ENCODE measurements at regions not wholly inside any gene's neighbourhood (a gene's known extent, or its start where the extent isn't known, plus 50 kb on each side); places are given as distances from the start of the nearest gene placed in this dataset.

DNA sequence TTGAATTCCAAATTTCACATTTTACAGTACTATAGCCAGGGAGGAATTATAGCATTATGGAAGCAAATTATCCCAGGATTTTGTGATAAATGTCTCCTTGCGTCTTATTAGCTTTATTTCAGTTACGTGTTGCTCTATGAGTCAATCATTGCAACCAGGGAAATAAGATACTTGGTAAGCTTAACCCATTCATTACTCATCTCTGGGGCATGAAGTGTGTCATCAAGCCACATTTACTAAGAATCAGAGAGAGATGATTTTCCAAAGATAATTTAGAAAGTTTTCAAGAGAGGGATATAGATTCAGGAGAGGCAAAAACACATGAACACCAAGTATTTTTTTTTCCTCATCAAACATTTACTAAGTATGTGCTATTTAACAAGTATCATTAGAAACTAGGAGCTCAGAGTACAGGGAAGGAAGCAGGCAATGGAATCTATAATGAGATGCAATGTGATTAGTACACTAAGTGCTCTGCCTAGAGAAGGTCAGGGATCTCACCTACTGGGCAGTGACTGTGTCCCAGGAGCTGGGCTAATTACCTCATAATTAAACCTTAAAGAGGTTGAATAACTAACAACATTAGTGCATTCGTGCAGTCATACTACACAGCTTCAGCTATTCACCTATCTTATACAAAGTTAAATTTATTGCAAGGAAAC, 217.8 kb upstream of the NXPH2 start:
- TF ChIP-seq, protein P1, sequence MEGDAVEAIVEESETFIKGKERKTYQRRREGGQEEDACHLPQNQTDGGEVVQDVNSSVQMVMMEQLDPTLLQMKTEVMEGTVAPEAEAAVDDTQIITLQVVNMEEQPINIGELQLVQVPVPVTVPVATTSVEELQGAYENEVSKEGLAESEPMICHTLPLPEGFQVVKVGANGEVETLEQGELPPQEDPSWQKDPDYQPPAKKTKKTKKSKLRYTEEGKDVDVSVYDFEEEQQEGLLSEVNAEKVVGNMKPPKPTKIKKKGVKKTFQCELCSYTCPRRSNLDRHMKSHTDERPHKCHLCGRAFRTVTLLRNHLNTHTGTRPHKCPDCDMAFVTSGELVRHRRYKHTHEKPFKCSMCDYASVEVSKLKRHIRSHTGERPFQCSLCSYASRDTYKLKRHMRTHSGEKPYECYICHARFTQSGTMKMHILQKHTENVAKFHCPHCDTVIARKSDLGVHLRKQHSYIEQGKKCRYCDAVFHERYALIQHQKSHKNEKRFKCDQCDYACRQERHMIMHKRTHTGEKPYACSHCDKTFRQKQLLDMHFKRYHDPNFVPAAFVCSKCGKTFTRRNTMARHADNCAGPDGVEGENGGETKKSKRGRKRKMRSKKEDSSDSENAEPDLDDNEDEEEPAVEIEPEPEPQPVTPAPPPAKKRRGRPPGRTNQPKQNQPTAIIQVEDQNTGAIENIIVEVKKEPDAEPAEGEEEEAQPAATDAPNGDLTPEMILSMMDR (conservative IDR thresholded peaks at IDR 0.05), result no peak
- H3K36me3 Mint-ChIP-seq, result no peaks in the 10 kb centered on the region
- H3K4me3 Mint-ChIP-seq, result no peak overlapping the region
- DNase-seq (ENCODE audit: extremely low spot score, unreplicated experiment), result no peak
- H3K27ac Mint-ChIP-seq, result no peak overlapping the region
- H3K9me3 Mint-ChIP-seq, result no peaks in the 10 kb centered on the region
- H3K4me1 Mint-ChIP-seq (ENCODE audit: unreplicated experiment), result no peaks in the 10 kb centered on the region
- H3K27me3 Mint-ChIP-seq, result peaks cover 4% of the 10 kb centered on the region

DNA sequence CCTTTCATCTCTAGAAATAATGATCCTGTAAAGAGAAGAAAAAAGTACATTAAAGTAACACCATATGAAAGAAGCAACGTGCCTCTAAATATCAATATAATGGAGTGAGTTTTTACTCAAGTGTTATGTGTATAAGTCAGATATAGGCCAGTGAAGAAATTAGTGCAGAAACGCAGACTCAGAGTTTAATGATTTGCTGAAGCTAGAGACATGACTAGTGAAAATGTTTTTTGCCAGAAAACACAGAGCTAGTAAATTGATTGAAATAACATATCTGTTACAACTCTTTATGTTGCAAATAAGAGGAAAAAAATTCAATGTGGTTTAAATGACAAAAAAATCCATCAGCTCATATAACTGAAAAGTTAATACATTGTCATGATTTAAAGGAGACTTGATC, 217.2 kb upstream of the NXPH2 start:
- no peak overlapping the region for H3K27ac Mint-ChIP-seq
- H3K4me3 Mint-ChIP-seq, result no peak overlapping the region
- TF ChIP-seq, protein P1 (conservative IDR thresholded peaks at IDR 0.05), result no peak
- no peak for DNase-seq (ENCODE audit: extremely low spot score, unreplicated experiment)
- H3K4me1 Mint-ChIP-seq (ENCODE audit: unreplicated experiment), result no peaks in the 10 kb centered on the region
- H3K36me3 Mint-ChIP-seq, result no peaks in the 10 kb centered on the region
- H3K9me3 Mint-ChIP-seq, result peaks cover 1% of the 10 kb centered on the region
- H3K27me3 Mint-ChIP-seq, result peaks cover 4% of the 10 kb centered on the region

DNA sequence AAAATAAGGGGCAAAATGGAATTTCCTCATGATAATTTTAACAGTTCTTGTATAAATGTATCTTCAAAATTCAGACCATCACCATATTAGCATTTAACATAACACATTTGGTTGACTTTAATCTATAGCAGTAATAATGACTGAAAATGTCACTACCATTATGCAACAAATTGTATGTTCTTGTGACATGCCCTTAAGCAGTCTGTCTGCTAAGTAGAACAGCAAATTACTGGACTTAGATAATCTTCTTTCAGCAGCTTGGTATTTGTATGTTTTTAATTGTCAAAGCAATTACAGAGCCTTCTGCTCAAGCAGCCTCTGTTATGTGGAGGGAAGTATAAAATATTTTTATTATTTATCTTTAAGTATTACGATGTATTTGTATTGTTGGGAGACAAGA, 214.3 kb upstream of the NXPH2 start:
- H3K36me3 Mint-ChIP-seq, result no peaks in the 10 kb centered on the region
- H3K4me3 Mint-ChIP-seq, result no peak overlapping the region
- peaks cover 4% of the 10 kb centered on the region for H3K27me3 Mint-ChIP-seq
- peaks cover 4% of the 10 kb centered on the region for H3K9me3 Mint-ChIP-seq
- no peak overlapping the region for H3K27ac Mint-ChIP-seq
- no peak for DNase-seq (ENCODE audit: extremely low spot score, unreplicated experiment)
- TF ChIP-seq, protein P1 (conservative IDR thresholded peaks at IDR 0.05), result no peak
- H3K4me1 Mint-ChIP-seq (ENCODE audit: unreplicated experiment), result no peaks in the 10 kb centered on the region

DNA sequence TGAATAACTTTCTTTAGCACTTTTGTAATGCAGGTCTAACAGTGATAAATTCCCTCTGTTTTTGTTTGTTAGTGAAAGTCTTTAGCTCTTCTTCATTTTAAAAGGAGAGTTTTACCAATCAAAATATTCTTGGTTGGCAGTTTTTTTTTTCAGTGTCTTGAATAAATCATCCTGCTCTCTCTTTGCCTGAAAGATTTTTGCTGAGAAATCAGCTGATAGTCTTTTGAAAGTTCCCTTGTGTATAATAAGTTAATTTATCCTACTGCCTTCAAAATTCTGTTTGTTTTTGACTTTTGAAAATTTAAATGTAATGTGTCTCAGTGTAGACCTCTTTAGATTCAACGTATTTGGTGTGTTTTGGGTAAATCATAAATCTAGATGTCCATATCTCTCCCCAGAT, 205.7 kb upstream of the NXPH2 start:
- Mint-ChIP-seq H3K4me1 (ENCODE audit: unreplicated experiment) (no peaks in the 10 kb centered on the region), H3K27ac (no peak overlapping the region), H3K36me3 (no peaks in the 10 kb centered on the region), H3K9me3 (peaks cover 7% of the 10 kb centered on the region), H3K4me3 (no peak overlapping the region), H3K27me3 (no peaks in the 10 kb centered on the region)
- TF ChIP-seq, protein P1 (conservative IDR thresholded peaks at IDR 0.05), result no peak
- DNase-seq (ENCODE audit: extremely low spot score, unreplicated experiment), result no peak

DNA sequence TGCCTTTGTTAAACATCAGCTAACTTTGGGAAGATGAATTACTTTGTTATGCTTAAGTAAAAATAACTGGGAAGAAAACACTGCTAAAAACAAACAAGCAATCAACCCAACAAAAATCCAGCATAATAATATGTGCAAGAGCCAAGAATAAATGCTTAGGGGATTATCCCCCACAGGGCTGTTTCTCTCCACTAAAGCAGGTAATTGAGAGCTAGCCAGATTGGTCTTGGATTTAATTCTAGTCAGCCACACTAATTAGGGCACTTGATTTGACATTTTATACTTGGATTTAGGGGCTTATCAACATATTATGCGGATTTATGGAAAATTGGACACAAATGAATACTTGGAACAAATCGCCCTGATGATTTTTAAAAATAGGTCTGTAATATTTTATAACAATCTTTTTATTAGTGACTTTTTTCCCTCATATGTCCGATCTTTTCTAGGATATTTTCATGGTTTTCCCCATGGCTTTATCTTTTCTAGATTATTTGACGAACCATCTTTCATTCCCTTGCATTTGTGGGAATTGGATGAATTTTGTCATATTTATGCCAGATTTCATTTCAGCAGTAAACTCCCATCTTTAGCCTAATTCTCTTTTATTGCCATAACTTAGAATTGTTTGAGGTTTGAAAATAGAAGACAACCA, 199.1 kb upstream of the NXPH2 start:
- H3K4me3 Mint-ChIP-seq, result no peak overlapping the region
- DNase-seq (ENCODE audit: extremely low spot score, unreplicated experiment), result no peak
- H3K27me3 Mint-ChIP-seq, result no peaks in the 10 kb centered on the region
- H3K36me3 Mint-ChIP-seq, result no peaks in the 10 kb centered on the region
- no peak overlapping the region for H3K27ac Mint-ChIP-seq
- H3K4me1 Mint-ChIP-seq (ENCODE audit: unreplicated experiment), result no peaks in the 10 kb centered on the region
- no peaks in the 10 kb centered on the region for H3K9me3 Mint-ChIP-seq
- TF ChIP-seq, protein P1 (conservative IDR thresholded peaks at IDR 0.05), result no peak

Measured in type B pancreatic cell (in vitro differentiated cells).